ENCODE measurements at regions not wholly inside any gene's neighbourhood (a gene's known extent, or its start where the extent isn't known, plus 50 kb on each side); places are given as distances from the start of the nearest gene placed in this dataset.
"Not testable (repeated sequence)": the region's sequence is repeated elsewhere in the genome, so short reads cannot be mapped to it uniquely, and the experiment has no call there.

- no peak for DNase-seq
Measured at GRCh38 chr17:70956726-70957125, 787.4 kb downstream of the KCNJ2 start.

GRCh38 chr17:70961341-70961740 is 792.0 kb downstream of the KCNJ2 start:
- DNase-seq, result no peak

- no peak for DNase-seq
Measured at GRCh38 chr17:70968302-70968701, 799.0 kb downstream of the KCNJ2 start.

GRCh38 chr17:70969521-70970034 is 800.2 kb downstream of the KCNJ2 start:
- DNase-seq, result no peak

GRCh38 chr17:70976447-70976846 is 807.1 kb downstream of the KCNJ2 start:
- no peak for DNase-seq

GRCh38 chr17:70984873-70985272 is 815.5 kb downstream of the KCNJ2 start:
- no peak for DNase-seq

GRCh38 chr17:70987867-70988340 is 818.6 kb downstream of the KCNJ2 start:
- DNase-seq, result no peak

- DNase-seq, result no peak
Measured at GRCh38 chr17:70988622-70989021, 819.3 kb downstream of the KCNJ2 start.

GRCh38 chr17:70989280-70989679 is 819.9 kb downstream of the KCNJ2 start:
- DNase-seq, result no peak

- DNase-seq, result no peak
Measured at GRCh38 chr17:70994194-70994593, 824.9 kb downstream of the KCNJ2 start.

- no peak for DNase-seq
Measured at GRCh38 chr17:70995997-70996396, 826.7 kb downstream of the KCNJ2 start.

- no peak for DNase-seq
Measured at GRCh38 chr17:71003736-71004135, 834.4 kb downstream of the KCNJ2 start.

GRCh38 chr17:71004413-71004812 is 835.1 kb downstream of the KCNJ2 start:
- no peak for DNase-seq

GRCh38 chr17:71011391-71011790 is 842.1 kb downstream of the KCNJ2 start:
- DNase-seq, result no peak

GRCh38 chr17:71019699-71020098 is 850.4 kb downstream of the KCNJ2 start:
- no peak for DNase-seq

- DNase-seq, result no peak
Measured at GRCh38 chr17:71022758-71023157, 853.4 kb downstream of the KCNJ2 start.

GRCh38 chr17:71023249-71024030 is 854.1 kb downstream of the KCNJ2 start:
- no peak for DNase-seq

- no peak for DNase-seq
Measured at GRCh38 chr17:71024172-71024571, 854.8 kb downstream of the KCNJ2 start.

GRCh38 chr17:71024969-71025368 is 855.6 kb downstream of the KCNJ2 start:
- no peak for DNase-seq

GRCh38 chr17:71029246-71029645 is 859.9 kb downstream of the KCNJ2 start:
- no peak for DNase-seq

- not testable (repeated sequence) for DNase-seq
Measured at GRCh38 chr17:71031286-71031685, 862.0 kb downstream of the KCNJ2 start.

- DNase-seq, result no peak
Measured at GRCh38 chr17:71032746-71033273, 863.5 kb downstream of the KCNJ2 start.

GRCh38 chr17:71033336-71033735 is 864.0 kb downstream of the KCNJ2 start:
- DNase-seq, result no peak

- no peak for DNase-seq
Measured at GRCh38 chr17:71035226-71035625, 865.9 kb downstream of the KCNJ2 start.

All from hippocampal formation (tissue), 2 donors.